ENCODE measurements at regions not wholly inside any gene's neighbourhood (a gene's known extent, or its start where the extent isn't known, plus 50 kb on each side); places are given as distances from the start of the nearest gene placed in this dataset.
A peak's percentile ranks its signal among the peaks of the same experiment; 100 is the strongest.

DNA sequence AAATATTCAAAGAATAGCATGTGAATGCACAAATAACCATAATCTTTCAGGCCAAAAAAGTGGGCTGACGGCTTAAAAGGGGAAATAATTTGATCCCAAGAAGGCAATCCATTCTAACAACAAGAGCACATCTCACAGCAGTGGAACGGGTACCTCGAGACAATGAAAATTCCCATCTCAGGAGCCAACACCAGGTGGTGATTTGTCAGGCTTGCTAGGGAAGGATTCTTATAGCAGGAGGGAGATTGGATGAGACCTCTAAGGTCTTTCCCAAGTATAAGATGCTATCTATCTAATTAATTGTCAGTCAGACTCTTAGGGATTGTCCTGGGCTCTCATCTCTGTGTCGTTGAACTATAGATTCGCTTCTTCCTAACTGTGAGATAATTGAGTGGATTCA, 284.0 kb downstream of the ETS1 start:
- DNase-seq (ENCODE audit: low spot score) (no peak), ATAC-seq (ENCODE audit: low FRiP score) (no peak)
- TF ChIP-seq, protein P1, sequence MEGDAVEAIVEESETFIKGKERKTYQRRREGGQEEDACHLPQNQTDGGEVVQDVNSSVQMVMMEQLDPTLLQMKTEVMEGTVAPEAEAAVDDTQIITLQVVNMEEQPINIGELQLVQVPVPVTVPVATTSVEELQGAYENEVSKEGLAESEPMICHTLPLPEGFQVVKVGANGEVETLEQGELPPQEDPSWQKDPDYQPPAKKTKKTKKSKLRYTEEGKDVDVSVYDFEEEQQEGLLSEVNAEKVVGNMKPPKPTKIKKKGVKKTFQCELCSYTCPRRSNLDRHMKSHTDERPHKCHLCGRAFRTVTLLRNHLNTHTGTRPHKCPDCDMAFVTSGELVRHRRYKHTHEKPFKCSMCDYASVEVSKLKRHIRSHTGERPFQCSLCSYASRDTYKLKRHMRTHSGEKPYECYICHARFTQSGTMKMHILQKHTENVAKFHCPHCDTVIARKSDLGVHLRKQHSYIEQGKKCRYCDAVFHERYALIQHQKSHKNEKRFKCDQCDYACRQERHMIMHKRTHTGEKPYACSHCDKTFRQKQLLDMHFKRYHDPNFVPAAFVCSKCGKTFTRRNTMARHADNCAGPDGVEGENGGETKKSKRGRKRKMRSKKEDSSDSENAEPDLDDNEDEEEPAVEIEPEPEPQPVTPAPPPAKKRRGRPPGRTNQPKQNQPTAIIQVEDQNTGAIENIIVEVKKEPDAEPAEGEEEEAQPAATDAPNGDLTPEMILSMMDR (IDR thresholded peaks at IDR 0.05) = no peak

DNA sequence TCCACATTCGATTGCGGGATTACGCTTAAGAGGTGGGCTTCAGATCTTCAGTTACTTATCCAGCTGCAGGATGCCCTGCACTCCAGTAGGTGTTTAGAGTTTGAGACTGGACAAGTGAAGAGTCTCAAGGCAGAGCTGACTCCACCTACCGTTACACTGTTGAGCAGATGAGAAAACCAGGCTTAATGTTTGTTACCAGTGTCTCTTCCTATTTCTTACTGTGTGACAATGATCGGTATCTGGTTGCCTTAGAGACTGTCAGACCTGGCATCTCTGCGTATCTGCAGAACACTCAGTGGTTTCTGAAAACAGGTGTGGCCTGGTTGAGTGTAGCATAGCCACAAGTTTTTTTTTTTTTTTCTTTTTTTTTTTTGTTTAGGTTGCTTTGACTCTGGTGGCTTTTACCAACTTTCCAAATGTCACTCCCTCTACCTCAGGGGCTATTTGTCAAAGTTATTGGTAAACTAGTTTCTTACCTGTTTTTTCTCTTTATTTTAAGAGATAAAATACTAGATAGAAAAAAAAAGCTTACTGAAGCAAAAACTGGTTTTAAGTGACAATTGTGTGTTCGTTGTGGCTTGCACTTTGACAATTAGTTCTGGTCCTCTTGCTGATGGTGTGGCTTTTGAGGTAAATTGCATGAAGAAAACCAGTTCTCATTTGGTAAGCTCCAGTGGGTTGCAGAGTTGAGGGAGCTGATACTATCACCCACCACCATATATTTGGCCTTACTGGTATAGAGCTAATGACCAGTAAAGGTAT, 284.8 kb downstream of the ETS1 start:
- ATAC-seq (ENCODE audit: low FRiP score) (no peak), DNase-seq (ENCODE audit: low spot score) (no peak)
- TF ChIP-seq, protein P1 (IDR thresholded peaks at IDR 0.05) = no peak

GRCh38 chr11:128301756-128302155, 285.6 kb downstream of the ETS1 start:
- TF ChIP-seq, protein P1 (IDR thresholded peaks at IDR 0.05) = no peak
- ATAC-seq (ENCODE audit: low FRiP score) = no peak

GRCh38 chr11:128300785-128301184, 286.6 kb downstream of the ETS1 start:
- DNase-seq (ENCODE audit: low spot score) (no peak), ATAC-seq (ENCODE audit: low FRiP score) (no peak)
- TF ChIP-seq, protein P1 (IDR thresholded peaks at IDR 0.05) = no peak

More at GRCh38 chr11:128301756-128302155, 285.6 kb downstream of the ETS1 start:
- DNase-seq (ENCODE audit: low spot score) = no peak

- ATAC-seq (ENCODE audit: low FRiP score) (peak; percentile 41), DNase-seq (ENCODE audit: low spot score) (no peak)
- TF ChIP-seq, protein P1 (IDR thresholded peaks at IDR 0.05) = no peak
Measured at GRCh38 chr11:128299132-128299726, 288.1 kb downstream of the ETS1 start.

GRCh38 chr11:128298271-128298670, 289.1 kb downstream of the ETS1 start:
- no peak for ATAC-seq (ENCODE audit: low FRiP score)
- no peak for DNase-seq (ENCODE audit: low spot score)
- TF ChIP-seq, protein P1 (IDR thresholded peaks at IDR 0.05) = no peak

DNA sequence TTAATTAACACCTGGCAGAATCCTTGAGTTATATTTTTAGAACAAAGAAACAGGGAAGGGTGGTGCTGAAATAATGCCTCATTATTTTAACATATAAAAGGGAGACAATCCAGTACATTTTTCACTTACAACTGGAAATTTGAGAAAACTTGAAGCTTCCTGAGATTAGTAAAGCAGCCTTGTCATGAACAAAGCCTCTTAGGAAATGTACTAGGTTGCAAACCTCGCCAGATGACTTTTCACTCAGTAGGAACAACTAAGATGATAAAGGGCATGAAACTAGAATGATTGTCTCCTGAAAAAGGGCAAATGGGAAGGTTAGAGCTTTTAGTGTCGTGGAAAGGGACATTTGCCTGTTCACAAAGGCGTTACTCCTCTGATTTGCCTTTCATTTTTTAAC, 289.6 kb downstream of the ETS1 start:
- no peak for ATAC-seq (ENCODE audit: low FRiP score)
- TF ChIP-seq, protein P1 (IDR thresholded peaks at IDR 0.05) = no peak
- no peak for DNase-seq (ENCODE audit: low spot score)

Measured in omental fat pad (tissue), 3 donors.